ENCODE measurements at regions not wholly inside any gene's neighbourhood (a gene's known extent, or its start where the extent isn't known, plus 50 kb on each side); places are given as distances from the start of the nearest gene placed in this dataset.

DNA sequence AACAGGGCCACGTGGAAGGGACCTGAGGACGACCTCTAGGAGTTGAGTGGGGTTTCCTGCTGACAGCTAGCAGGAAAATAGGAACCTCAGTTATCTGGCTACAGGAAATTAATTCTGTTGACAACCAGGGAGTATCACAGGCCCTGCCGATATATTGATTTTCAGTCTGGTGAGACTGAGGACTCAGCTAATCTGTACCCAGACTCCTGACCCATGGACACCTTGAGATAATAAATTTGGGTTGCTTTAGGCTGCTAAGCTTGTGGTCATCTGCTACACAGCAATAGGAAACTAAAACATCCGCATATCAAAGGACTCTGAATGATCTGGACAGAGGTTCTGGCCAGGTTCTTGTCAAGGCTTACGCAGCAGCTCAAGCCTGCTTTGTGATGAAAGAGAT, 80.8 kb upstream of the CNEP1R1 start:
- Histone ChIP-seq H4K5ac (ENCODE audit: insufficient read length, low read depth, low read length) (no peak overlapping the region), H3K9me3 (ENCODE audit: control insufficient read depth, low read depth, low read length) (no peaks in the 10 kb centered on the region), H3K56ac (ENCODE audit: insufficient read length, low read depth, low read length) (no peak overlapping the region), H2BK120ac (ENCODE audit: low read depth, low read length, poor library complexity, severe bottlenecking) (no peak overlapping the region), H3K23ac (ENCODE audit: insufficient read length, low read depth, low read length) (no peak overlapping the region), H3K27me3 (ENCODE audit: insufficient read depth, low read length) (no peaks in the 10 kb centered on the region), H2BK5ac (ENCODE audit: insufficient read length, low read length) (no peak overlapping the region), H4K8ac (replicated peaks; ENCODE audit: insufficient read length, low read depth, low read length) (no peak overlapping the region), H3K4ac (ENCODE audit: low read depth, low read length) (no peak overlapping the region), H4K91ac (ENCODE audit: insufficient read length, low read depth, low read length) (no peak overlapping the region), H3K14ac (ENCODE audit: insufficient read depth, low read length) (no peak overlapping the region), H3K79me1 (ENCODE audit: insufficient read depth, low read depth, low read length, poor library complexity, severe bottlenecking) (no peaks in the 10 kb centered on the region), H3K79me2 (ENCODE audit: insufficient read depth, low read length) (no peaks in the 10 kb centered on the region), H3K18ac (ENCODE audit: insufficient read length, low read depth, low read length) (no peak overlapping the region), H3K9ac (ENCODE audit: extremely low read depth, insufficient read length, low read length) (no peak overlapping the region), H3K23me2 (ENCODE audit: insufficient read length, low read depth, low read length, poor library complexity, severe bottlenecking) (no peaks in the 10 kb centered on the region), H2BK12ac (ENCODE audit: insufficient read length, low read depth, low read length) (no peak overlapping the region), H4K20me1 (ENCODE audit: control insufficient read depth, insufficient read depth, insufficient read length) (no peaks in the 10 kb centered on the region), H2BK15ac (ENCODE audit: low read depth, low read length) (no peak overlapping the region), H3K4me1 (ENCODE audit: insufficient read depth, low read length) (no peaks in the 10 kb centered on the region), H3K4me2 (ENCODE audit: insufficient read depth, insufficient read length, low read length) (no peak overlapping the region), H2AFZ (ENCODE audit: low read length) (no peak overlapping the region), H3K27ac (ENCODE audit: insufficient read length, low read depth, low read length) (no peak overlapping the region), H2BK20ac (ENCODE audit: low read depth, low read length, poor library complexity, severe bottlenecking) (no peak overlapping the region), H3T11ph (ENCODE audit: low read length) (no peak overlapping the region), H2AK5ac (ENCODE audit: insufficient read length, low read length) (no peak overlapping the region)
- Mint-ChIP-seq H3K4me1 (peaks cover 0 to 2% of the 10 kb centered on the region in 2 experiments; a peak in 1 of 4 replicates), H3K4me3 (no peak overlapping the region), H3K27me3 (ENCODE audit: low read depth) (peaks cover 9% of the 10 kb centered on the region), H3K27ac (no peak overlapping the region), H3K36me3 (ENCODE audit: insufficient read depth in 1 of 3, low read depth in 3 of 3) (no peaks in the 10 kb centered on the region), H3K9me3 (no peaks in the 10 kb centered on the region; a peak in 1 of 5 replicates)
- no peak for DNase-seq
- TF ChIP-seq, protein P1, sequence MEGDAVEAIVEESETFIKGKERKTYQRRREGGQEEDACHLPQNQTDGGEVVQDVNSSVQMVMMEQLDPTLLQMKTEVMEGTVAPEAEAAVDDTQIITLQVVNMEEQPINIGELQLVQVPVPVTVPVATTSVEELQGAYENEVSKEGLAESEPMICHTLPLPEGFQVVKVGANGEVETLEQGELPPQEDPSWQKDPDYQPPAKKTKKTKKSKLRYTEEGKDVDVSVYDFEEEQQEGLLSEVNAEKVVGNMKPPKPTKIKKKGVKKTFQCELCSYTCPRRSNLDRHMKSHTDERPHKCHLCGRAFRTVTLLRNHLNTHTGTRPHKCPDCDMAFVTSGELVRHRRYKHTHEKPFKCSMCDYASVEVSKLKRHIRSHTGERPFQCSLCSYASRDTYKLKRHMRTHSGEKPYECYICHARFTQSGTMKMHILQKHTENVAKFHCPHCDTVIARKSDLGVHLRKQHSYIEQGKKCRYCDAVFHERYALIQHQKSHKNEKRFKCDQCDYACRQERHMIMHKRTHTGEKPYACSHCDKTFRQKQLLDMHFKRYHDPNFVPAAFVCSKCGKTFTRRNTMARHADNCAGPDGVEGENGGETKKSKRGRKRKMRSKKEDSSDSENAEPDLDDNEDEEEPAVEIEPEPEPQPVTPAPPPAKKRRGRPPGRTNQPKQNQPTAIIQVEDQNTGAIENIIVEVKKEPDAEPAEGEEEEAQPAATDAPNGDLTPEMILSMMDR (conservative IDR thresholded peaks at IDR 0.05), result no peak
- WGBS (ENCODE audit: extremely low coverage, insufficient read length, low lambda C conversion rate), result no CpG with 5 or more reads among the region's 5 CpGs

Measured in H9 (cell line).